ENCODE measurements at regions not wholly inside any gene's neighbourhood (a gene's known extent, or its start where the extent isn't known, plus 50 kb on each side); places are given as distances from the start of the nearest gene placed in this dataset.

- ChIA-PET POLR2A (ENCODE audit: low non-redundant PET) (no interaction called here), CTCF (no interaction called here)
- Histone ChIP-seq H3K4me1 (ENCODE audit: insufficient read depth, low read length, poor library complexity, severe bottlenecking) (no peaks in the 10 kb centered on the region), H3K27ac (ENCODE audit: low read depth, low read length, poor library complexity, severe bottlenecking) (no peak overlapping the region), H3K4me3 (ENCODE audit: low read depth, low read length, poor library complexity, severe bottlenecking) (no peak overlapping the region), H3K27me3 (replicated peaks; ENCODE audit: insufficient read depth, low read depth, low read length, poor library complexity) (peaks cover 26% of the 10 kb centered on the region), H3K36me3 (ENCODE audit: insufficient read depth, low read length, poor library complexity, severe bottlenecking) (no peaks in the 10 kb centered on the region), H3K9me3 (ENCODE audit: low read depth, low read length, poor library complexity, severe bottlenecking) (no peaks in the 10 kb centered on the region)
- TF ChIP-seq EZH2 (IDR thresholded peaks at IDR 0.05; ENCODE audit: borderline replicate concordance, low read depth, low read length, poor library complexity, severe bottlenecking), result no peak
- no peak for TF ChIP-seq CTCF (conservative IDR thresholded peaks at IDR 0.05; ENCODE audit: low read depth, low read length)
- no TSS peak for BruUV-seq (replicated peaks)
- intact Hi-C loops (cut with micrococcal nuclease; ENCODE audit: unreplicated experiment), result no loop called here
- DNase-seq (ENCODE audit: low spot score), result no peak
These were observed 127.3 kb upstream of the STK26 start for GRCh38 chrX:131895807-131896206.

- H3K4me3 ChIP-seq (ENCODE audit: low read depth, low read length, poor library complexity, severe bottlenecking), result no peak overlapping the region
- TF ChIP-seq EZH2 (IDR thresholded peaks at IDR 0.05; ENCODE audit: borderline replicate concordance, low read depth, low read length, poor library complexity, severe bottlenecking), result no peak
- TF ChIP-seq CTCF (conservative IDR thresholded peaks at IDR 0.05; ENCODE audit: low read depth, low read length), result no peak
- H3K9me3 ChIP-seq (ENCODE audit: low read depth, low read length, poor library complexity, severe bottlenecking), result no peaks in the 10 kb centered on the region
- intact Hi-C loops (cut with micrococcal nuclease; ENCODE audit: unreplicated experiment), result no loop called here
- no peaks in the 10 kb centered on the region for H3K4me1 ChIP-seq (ENCODE audit: insufficient read depth, low read length, poor library complexity, severe bottlenecking)
- ChIA-PET CTCF (no interaction called here), POLR2A (ENCODE audit: low non-redundant PET) (no interaction called here)
- no peaks in the 10 kb centered on the region for H3K36me3 ChIP-seq (ENCODE audit: insufficient read depth, low read length, poor library complexity, severe bottlenecking)
- no peak for DNase-seq (ENCODE audit: low spot score)
- BruUV-seq (replicated peaks), result no TSS peak
- H3K27me3 ChIP-seq (replicated peaks; ENCODE audit: insufficient read depth, low read depth, low read length, poor library complexity), result peaks cover 39% of the 10 kb centered on the region
- H3K27ac ChIP-seq (ENCODE audit: low read depth, low read length, poor library complexity, severe bottlenecking), result no peak overlapping the region
These were observed 121.6 kb upstream of the STK26 start for GRCh38 chrX:131901546-131901945.

DNA sequence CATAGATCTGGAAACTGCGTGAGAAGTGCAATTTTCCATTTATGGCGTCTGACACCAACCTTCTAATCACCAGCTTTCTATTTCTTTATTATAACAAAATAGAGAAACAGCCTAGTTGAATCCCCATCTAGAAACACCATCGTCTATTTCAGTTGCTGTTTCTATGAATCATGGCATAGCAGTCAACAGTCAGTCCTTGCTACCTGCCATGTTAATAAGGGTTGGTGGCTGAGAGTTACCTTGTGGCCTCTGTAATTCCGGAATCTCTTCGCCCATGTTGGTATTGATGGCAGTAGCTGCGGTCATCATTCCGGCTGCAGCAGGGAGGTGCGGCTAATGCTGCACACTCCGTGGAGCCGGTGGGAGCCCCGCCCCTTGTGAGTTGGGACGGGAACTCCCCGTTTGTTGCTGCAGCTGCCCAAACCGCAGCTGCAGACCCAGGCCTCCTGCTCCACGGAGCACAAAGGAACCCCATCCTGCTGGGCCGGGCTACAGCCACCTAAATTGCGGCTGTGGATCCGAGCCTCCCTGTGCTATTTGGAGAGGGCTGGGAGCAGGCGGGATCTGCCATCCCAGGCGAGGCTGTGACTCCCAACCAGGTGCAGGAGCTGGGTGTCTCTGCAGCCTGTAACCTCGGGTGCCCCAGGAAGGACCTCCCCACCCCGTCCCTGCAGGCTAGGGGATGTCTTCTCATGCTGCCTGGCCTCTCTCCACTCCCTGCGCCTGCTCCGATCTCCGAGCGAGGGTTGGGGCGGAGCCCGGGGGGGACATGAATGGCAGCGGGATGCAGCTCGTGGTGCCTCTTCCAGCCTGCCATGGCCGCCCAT, 115.4 kb upstream of the STK26 start:
- POLR2A ChIA-PET (ENCODE audit: low non-redundant PET), result no interaction called here
- DNase-seq (ENCODE audit: low spot score), result no peak
- TF ChIP-seq CTCF (conservative IDR thresholded peaks at IDR 0.05; ENCODE audit: low read depth, low read length), result no peak
- no peak for TF ChIP-seq EZH2 (IDR thresholded peaks at IDR 0.05; ENCODE audit: borderline replicate concordance, low read depth, low read length, poor library complexity, severe bottlenecking)

More for the DNA sequence above, 115.4 kb upstream of the STK26 start:
- intact Hi-C loops (cut with micrococcal nuclease; ENCODE audit: unreplicated experiment), result no loop called here
- H3K4me1 ChIP-seq (ENCODE audit: insufficient read depth, low read length, poor library complexity, severe bottlenecking), result no peaks in the 10 kb centered on the region
- no peaks in the 10 kb centered on the region for H3K9me3 ChIP-seq (ENCODE audit: low read depth, low read length, poor library complexity, severe bottlenecking)
- H3K4me3 ChIP-seq (ENCODE audit: low read depth, low read length, poor library complexity, severe bottlenecking), result no peak overlapping the region
- H3K27ac ChIP-seq (ENCODE audit: low read depth, low read length, poor library complexity, severe bottlenecking), result no peak overlapping the region
- peaks cover 33% of the 10 kb centered on the region for H3K27me3 ChIP-seq (replicated peaks; ENCODE audit: insufficient read depth, low read depth, low read length, poor library complexity)
- no TSS peak for BruUV-seq (replicated peaks)
- CTCF ChIA-PET, result no interaction called here
- no peaks in the 10 kb centered on the region for H3K36me3 ChIP-seq (ENCODE audit: insufficient read depth, low read length, poor library complexity, severe bottlenecking)
